Activated T-helper 17 cell treated with anti-CD3 and anti-CD28 coated beads, Interleukin-2, amount 50 U/mL, for 72 hours (primary cell): ENCODE measurements at regions not wholly inside any gene's neighbourhood (a gene's known extent, or its start where the extent isn't known, plus 50 kb on each side); places are given as distances from the start of the nearest gene placed in this dataset.
A peak's percentile ranks its signal among the peaks of the same experiment; 100 is the strongest.
"Not testable (repeated sequence)": the region's sequence is repeated elsewhere in the genome, so short reads cannot be mapped to it uniquely, and the experiment has no call there.

ENCODE experiments used
- ATAC-seq: fragments of 150-1000 bp; cut with Tn5 transposase; replicated peaks from 2 replicates; pipeline ENCODE4 v1.10.0; 2021; ENCODE audit warnings: mild to moderate bottlenecking, moderate library complexity
- H3K27ac Mint-ChIP-seq: one replicate; pipeline ENCODE4 v1.8.0; 2022; ENCODE audit warnings: mixed read lengths
- H3K27me3 Mint-ChIP-seq: one replicate; pipeline ENCODE4 v1.8.0; 2022; ENCODE audit warnings: mixed read lengths
- H3K36me3 Mint-ChIP-seq: one replicate; pipeline ENCODE4 v1.8.0; 2022; ENCODE audit warnings: low read depth, mild to moderate bottlenecking, mixed read lengths
- H3K4me1 Mint-ChIP-seq: one replicate; pipeline ENCODE4 v1.8.0; 2022; ENCODE audit warnings: mixed read lengths
- H3K4me3 Mint-ChIP-seq: one replicate; pipeline ENCODE4 v1.8.0; 2022; ENCODE audit warnings: mild to moderate bottlenecking, mixed read lengths
- H3K9me3 Mint-ChIP-seq: one replicate; pipeline ENCODE4 v1.8.0; 2022; ENCODE audit warnings: mixed read lengths

DNA sequence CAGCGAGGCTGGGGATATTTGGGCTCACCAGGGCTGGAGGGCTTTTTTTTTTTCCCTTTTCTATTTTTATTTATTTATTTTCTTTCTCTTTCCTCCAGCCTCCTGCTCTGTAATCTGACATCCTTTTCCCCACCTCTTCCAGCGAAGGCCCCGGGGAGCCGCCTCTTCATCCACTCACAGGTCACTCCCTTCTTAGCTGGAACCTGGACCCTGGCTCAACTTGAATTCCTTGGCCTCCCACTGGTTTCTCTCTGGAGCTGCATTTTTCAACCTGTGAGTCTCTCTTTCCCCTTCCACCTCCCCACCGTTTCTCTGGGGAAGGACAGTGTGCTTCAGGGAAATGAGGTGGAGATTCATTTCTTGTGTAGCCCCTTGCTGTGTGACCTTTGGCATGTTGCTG is 82.0 kb downstream of the MRM1 start:
- Mint-ChIP-seq H3K4me3 (no peak overlapping the region), H3K4me1 (no peaks in the 10 kb centered on the region), H3K27ac (no peak overlapping the region), H3K27me3 (no peaks in the 10 kb centered on the region), H3K9me3 (no peaks in the 10 kb centered on the region), H3K36me3 (no peaks in the 10 kb centered on the region)
- ATAC-seq: no peak

DNA sequence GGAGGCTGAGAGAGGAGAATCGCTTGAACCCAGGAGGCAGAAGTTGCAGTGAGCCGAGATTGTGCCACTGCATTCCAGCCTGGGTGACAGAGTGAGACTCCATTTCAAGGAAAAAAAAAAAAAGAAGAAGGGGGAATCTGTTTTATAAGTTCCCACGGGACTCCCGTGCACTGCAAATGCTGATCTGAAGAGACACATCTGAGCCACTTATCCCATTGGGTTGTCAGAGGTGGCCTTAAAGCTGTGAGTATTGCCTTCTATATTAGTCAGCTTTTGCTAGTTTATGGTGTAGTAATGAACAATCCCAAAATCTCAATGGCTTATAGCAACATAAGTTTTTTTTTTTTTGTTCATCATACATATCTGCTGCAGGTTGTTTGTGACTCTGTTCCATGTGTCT is 82.8 kb downstream of the MRM1 start:
- Mint-ChIP-seq H3K27me3 (no peaks in the 10 kb centered on the region), H3K9me3 (no peaks in the 10 kb centered on the region), H3K4me3 (no peak overlapping the region), H3K27ac (no peak overlapping the region), H3K4me1 (no peaks in the 10 kb centered on the region), H3K36me3 (no peaks in the 10 kb centered on the region)
- no peak for ATAC-seq

DNA sequence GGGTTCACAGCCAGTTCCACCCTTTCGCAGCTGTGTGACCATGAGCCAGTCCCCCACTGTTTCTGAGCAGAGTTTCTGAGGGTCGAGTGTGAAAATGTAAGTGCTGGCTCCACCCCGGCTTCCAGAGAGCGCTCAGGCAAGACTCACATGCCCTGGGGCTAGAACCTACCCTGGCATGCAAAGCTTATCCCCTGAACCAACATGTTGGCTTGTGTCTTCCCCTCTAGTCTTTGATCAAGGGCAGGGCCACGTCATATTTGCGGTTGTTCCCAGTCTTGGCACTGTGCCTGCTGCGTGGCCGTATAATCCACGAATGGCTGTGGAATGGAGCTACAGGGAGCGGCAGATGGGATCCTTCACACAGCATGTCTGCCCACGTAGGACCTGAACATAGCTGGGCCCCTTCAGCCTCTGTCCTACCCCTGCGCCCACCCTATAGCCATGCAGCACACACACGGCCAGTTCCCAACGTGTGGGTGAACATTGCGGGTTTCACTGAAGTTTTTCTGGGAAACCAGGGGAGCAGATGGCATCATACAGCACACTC is 84.8 kb downstream of the MRM1 start:
- peak overlapping the region; percentile 3 for H3K27ac Mint-ChIP-seq
- ATAC-seq: no peak
- H3K27me3 Mint-ChIP-seq: peaks cover 6% of the 10 kb centered on the region
- no peaks in the 10 kb centered on the region for H3K9me3 Mint-ChIP-seq
- no peaks in the 10 kb centered on the region for H3K4me1 Mint-ChIP-seq
- no peak overlapping the region for H3K4me3 Mint-ChIP-seq
- no peaks in the 10 kb centered on the region for H3K36me3 Mint-ChIP-seq

DNA sequence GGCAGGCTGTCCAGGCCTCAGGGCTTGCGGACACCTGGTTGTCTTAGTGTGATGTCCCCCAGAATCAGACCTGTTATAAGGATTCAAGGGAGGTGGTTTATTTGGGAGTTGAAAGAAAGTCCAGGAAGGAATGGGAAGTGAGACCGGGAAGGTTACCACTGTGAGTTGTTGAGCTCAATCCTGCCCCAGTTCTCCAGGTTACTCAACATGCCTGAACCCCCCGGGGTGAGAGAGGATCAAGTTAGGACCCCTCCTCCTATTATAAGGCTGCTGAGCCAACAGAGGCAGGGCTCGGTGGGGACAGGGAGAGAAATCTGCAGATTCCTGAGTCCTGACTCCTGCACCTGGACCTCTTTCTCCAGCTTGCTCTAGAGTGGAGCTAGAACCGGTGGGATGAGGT is 86.4 kb downstream of the MRM1 start:
- no peak for ATAC-seq

DNA sequence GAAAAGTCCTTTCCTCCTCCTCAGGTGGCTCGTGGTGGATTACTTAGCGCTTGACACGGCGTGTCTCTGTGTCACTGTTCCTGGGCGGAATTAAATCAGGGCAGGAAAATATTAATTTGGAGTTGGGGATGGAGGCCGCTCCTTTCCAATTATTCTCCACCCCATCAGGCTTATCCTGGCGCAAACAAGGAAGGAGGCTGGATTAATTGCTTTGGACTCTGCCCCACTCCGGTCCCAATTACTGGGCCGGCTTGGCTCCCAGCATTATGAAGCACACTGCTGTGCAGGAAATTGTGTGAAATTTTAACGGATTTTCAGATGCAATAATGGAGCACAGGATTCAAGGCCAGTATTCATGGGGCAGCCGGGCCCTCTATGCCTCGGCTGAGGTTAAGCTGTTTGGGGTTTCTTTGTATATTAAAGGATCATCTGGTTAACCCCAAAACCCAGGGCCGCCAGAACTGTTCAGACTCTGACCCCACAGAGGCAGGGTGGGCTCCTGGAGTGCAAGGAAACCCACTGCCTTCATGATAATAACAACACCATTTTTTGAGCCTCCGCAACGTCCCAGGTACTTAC is 87.8 kb downstream of the MRM1 start:
- H3K27me3 Mint-ChIP-seq: peaks cover 6% of the 10 kb centered on the region
- H3K9me3 Mint-ChIP-seq: no peaks in the 10 kb centered on the region
- ATAC-seq: no peak
- no peak overlapping the region for H3K27ac Mint-ChIP-seq
- no peaks in the 10 kb centered on the region for H3K4me1 Mint-ChIP-seq
- no peaks in the 10 kb centered on the region for H3K36me3 Mint-ChIP-seq
- no peak overlapping the region for H3K4me3 Mint-ChIP-seq

More for the DNA sequence above, 86.4 kb downstream of the MRM1 start:
- Mint-ChIP-seq H3K27ac (no peak overlapping the region), H3K9me3 (no peaks in the 10 kb centered on the region), H3K4me3 (no peak overlapping the region), H3K36me3 (no peaks in the 10 kb centered on the region), H3K4me1 (no peaks in the 10 kb centered on the region), H3K27me3 (peaks cover 6% of the 10 kb centered on the region)

DNA sequence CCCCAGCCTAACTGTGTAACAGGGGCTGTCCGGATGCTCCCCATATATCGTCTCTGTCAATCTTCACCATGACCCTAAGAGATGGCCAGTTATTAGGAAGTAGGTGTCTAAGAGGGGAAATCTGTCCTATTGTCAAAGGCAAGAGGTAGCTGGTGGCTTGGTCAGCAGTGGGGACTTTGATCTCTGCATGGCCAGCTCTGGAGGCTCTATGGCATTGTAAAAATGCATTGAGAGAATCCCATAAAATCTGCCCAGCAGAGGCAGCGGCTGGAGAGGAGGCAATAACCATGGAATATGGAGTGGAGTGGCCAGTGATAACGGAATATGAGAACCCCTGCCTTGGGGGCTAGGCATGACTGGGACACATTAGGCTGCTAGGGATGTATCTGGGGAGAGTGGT is 88.8 kb downstream of the MRM1 start:
- no peaks in the 10 kb centered on the region for H3K4me1 Mint-ChIP-seq
- no peaks in the 10 kb centered on the region for H3K36me3 Mint-ChIP-seq
- H3K4me3 Mint-ChIP-seq: no peak overlapping the region
- peaks cover 6% of the 10 kb centered on the region for H3K27me3 Mint-ChIP-seq
- ATAC-seq: no peak
- no peaks in the 10 kb centered on the region for H3K9me3 Mint-ChIP-seq
- H3K27ac Mint-ChIP-seq: no peak overlapping the region

DNA sequence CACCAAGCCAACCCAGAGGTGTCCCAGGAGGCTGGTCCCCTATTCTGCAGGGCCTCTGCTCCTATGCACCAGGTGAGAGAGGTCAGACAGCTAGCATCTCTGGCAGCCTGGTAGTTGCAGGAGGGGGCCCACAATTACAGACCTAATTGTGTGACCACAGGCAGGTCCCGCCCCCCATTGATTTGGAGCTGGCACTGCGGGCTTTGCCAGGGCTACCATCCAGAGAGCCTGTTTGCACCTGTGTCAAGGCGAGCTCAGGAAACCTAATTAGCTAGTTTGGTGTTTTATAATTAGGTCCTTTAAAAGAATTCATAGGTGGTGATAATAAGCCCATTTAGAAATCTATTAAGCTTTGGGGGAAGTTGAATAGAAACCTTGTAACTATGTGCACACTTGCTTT is 90.2 kb downstream of the MRM1 start:
- no peak overlapping the region for H3K27ac Mint-ChIP-seq
- peaks cover 8% of the 10 kb centered on the region for H3K27me3 Mint-ChIP-seq
- H3K4me3 Mint-ChIP-seq: no peak overlapping the region
- no peaks in the 10 kb centered on the region for H3K9me3 Mint-ChIP-seq
- ATAC-seq: no peak
- H3K4me1 Mint-ChIP-seq: no peaks in the 10 kb centered on the region
- H3K36me3 Mint-ChIP-seq: no peaks in the 10 kb centered on the region

DNA sequence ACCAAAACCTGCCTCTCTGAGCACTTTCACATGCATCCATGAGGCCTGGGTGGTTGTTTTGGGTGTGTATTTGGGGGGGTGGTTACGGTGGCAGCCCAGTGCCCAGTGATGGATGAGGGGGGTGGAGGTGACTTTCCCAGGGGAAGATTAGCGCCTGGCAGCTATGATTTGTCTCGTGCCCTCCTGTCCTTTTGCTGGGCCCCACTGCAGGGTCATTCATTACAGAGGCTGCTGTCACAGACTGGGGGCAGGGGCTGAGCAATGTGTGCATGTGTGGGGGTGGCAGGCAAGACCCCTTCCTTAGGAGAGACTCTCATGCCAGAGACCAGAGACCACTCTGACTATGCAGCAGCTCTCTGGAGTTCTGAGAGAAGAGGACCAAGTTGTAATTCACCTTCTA is 93.7 kb downstream of the MRM1 start:
- no peaks in the 10 kb centered on the region for H3K4me1 Mint-ChIP-seq
- H3K27me3 Mint-ChIP-seq: peaks cover 22% of the 10 kb centered on the region
- no peaks in the 10 kb centered on the region for H3K36me3 Mint-ChIP-seq
- no peak overlapping the region for H3K27ac Mint-ChIP-seq
- H3K4me3 Mint-ChIP-seq: no peak overlapping the region
- no peaks in the 10 kb centered on the region for H3K9me3 Mint-ChIP-seq
- ATAC-seq: no peak

DNA sequence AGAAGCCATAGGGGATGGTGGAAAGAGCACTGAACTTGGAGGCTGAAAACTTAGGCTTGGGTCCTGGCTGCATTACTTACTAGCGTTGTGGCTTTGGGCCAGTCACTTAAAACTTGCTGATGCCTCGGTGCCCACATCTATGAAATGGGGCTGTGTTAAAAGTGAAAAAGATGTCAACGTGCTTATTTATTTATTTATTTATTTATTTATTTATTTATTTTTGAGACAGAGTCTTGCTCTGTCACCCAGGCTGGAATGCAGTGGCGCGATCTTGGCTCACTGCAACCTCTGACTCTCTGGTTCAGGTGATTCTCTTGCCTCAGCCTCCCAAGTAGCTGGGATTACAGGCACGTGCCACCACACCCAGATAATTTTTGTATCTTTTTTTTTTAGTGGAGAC is 94.3 kb downstream of the MRM1 start:
- H3K27me3 Mint-ChIP-seq: peaks cover 18% of the 10 kb centered on the region
- not testable (repeated sequence) for ATAC-seq, H3K27ac Mint-ChIP-seq

DNA sequence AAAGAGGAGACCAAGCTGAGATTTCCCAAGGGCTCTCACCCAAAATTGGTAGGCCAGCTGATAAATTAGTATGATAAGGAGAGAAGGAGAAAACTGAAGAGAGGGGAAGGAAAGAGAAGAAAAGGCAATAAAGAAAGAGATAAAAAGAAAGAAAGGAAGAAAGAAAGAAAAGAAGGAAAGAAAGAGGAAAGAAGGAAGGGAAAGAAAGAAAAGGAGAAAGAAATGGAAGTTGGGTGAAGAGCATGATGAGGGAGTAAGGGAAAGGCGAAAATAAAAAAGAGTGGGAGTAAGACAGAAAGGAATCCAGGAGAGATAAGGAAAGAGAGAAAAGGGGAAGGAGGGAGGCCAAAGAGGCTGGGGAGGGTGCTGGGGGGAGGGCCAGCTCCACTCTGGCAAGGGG is 95.4 kb downstream of the MRM1 start:
- H3K4me1 Mint-ChIP-seq: no peaks in the 10 kb centered on the region
- no peaks in the 10 kb centered on the region for H3K9me3 Mint-ChIP-seq
- H3K27me3 Mint-ChIP-seq: peaks cover 26% of the 10 kb centered on the region
- H3K4me3 Mint-ChIP-seq: no peak overlapping the region
- no peak for ATAC-seq
- H3K27ac Mint-ChIP-seq: no peak overlapping the region
- H3K36me3 Mint-ChIP-seq: no peaks in the 10 kb centered on the region

More for the DNA sequence above, 94.3 kb downstream of the MRM1 start:
- H3K4me1 Mint-ChIP-seq, H3K9me3 Mint-ChIP-seq, H3K36me3 Mint-ChIP-seq, H3K4me3 Mint-ChIP-seq: not testable (repeated sequence)

DNA sequence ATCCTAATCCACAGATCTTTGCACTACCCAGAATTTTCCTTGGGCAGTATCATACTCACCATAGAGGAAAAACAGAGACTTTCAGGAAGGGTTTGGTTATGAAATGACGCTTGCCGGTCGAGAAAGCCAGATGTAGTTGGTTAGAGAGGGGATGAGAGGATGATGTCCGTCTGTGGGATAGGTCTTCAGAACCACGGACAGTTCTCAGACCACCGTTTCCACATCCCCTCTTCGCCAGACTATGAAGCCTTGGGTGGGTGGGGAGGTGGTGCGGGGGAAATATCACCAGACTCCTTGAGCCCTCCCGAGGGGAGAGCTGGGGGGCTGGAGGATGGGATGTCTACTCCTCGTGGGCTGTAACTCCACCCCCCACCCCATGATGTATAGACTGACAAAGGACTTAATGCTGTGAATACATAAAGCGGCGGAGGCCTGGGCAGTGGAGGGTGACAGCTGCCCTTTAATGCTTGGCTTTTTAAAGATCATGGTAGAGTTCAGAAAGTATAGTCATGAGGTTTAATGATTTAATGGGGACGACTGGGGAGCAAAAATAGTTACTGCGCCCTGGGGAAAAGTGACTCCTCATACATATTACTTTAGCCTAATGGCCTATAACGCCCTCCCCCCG is 96.6 kb downstream of the MRM1 start:
- Mint-ChIP-seq H3K4me1 (no peaks in the 10 kb centered on the region), H3K4me3 (no peak overlapping the region), H3K27me3 (peaks cover 31% of the 10 kb centered on the region), H3K27ac (no peak overlapping the region), H3K36me3 (no peaks in the 10 kb centered on the region), H3K9me3 (no peaks in the 10 kb centered on the region)
- no peak for ATAC-seq

DNA sequence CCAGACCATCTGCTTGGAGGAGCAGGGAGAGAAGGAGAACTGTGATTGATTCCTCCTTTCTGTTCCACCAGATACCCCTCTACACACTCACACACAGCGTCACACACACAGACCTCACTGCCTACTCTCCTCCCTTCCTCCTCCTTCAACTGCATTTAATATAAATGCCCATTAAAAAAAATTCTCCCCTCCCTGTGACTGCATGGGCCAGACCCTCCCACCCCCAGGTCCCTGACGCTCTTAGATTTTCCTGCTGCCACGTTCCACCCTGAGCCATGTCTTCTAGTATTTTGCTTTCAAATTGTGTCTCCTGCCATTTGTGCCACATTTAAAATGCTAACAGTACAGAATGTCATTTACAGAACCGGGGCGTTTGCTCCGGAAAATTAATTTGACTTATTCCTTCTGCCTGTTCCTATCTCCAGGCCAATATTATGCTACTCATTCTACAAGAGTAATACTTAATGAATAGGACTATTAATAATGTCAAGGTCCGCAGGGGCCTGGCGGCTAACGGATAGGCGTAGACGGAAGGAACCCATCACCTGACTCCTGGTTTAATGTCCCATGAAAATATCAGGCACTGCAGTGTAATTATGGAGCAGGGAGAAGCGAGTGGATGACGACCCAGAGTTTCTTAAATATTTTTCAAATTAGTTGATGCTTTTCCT is 100.2 kb downstream of the MRM1 start:
- no peak overlapping the region for H3K27ac Mint-ChIP-seq
- no peak overlapping the region for H3K4me3 Mint-ChIP-seq
- no peak for ATAC-seq
- no peaks in the 10 kb centered on the region for H3K9me3 Mint-ChIP-seq
- peaks cover 43% of the 10 kb centered on the region for H3K27me3 Mint-ChIP-seq
- no peaks in the 10 kb centered on the region for H3K36me3 Mint-ChIP-seq
- H3K4me1 Mint-ChIP-seq: no peaks in the 10 kb centered on the region

DNA sequence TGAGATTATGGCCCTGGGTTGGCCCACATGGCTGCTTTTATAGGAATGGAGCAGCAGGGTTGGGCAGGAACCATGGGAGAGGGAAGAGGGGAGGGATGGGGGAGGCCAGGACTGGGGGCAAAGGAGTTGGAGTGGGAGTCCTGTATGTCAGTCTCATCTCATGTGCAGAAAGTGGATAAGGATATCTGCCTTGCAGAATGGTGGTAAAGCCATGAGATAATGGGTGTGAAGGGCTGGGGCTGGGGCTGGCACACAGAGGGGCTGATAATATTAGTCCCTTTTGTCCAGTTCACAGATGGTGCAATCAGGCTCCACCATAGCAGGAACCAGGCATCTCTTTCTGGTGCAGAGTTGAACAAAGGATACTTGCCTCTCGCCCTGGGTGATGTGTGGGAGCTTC is 101.3 kb downstream of the MRM1 start:
- Mint-ChIP-seq H3K9me3 (no peaks in the 10 kb centered on the region), H3K27me3 (peaks cover 36% of the 10 kb centered on the region), H3K36me3 (no peaks in the 10 kb centered on the region), H3K4me3 (no peak overlapping the region), H3K27ac (no peak overlapping the region), H3K4me1 (no peaks in the 10 kb centered on the region)
- ATAC-seq: no peak

DNA sequence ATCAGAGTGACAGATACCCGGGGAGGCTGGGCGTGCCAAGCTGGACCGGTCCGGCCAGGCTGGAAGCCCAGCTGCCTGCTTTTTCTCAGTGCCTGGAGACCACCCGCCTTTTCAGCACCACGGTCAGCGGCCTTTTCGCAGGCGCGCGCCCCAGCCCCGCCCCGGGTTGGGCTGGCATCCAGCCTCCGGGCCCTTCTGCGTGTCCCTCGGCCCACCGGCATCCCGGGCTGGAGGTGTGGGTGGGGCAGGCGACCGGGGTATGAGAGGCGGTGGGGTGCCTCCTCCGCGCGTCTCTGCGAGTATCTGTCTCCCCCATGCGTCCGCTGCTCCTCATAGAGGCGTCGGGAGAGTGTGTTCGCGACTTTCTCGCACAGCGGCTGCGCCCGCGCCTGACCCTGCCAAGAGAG is 102.5 kb downstream of the MRM1 start:
- no peak overlapping the region for H3K4me3 Mint-ChIP-seq
- H3K9me3 Mint-ChIP-seq: no peaks in the 10 kb centered on the region
- peaks cover 28% of the 10 kb centered on the region for H3K27me3 Mint-ChIP-seq

DNA sequence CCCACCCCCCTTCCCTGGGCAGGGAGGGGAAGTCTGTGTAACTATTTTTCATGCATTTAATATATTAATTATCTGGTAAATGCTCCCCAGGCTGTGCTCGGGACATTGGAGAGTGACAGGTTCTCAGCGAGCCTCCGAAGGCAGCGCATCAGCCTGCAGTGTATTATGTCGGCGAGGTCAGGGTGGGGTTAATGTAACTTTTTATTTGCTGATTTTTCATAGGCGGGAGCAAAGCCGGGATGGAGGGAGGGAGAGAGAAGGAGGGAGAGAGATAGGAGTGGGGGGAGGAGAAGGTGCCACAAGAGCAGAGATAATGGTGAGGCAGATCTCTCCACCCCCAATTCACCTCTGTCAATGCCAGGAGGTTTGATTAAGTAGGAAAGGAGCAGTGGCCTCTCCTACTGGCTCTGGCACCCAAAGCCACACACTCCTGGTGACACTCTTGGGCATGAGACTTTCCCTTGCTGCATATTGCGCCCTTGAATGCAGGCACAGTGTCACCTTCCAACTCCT is 104.0 kb downstream of the MRM1 start:
- H3K27me3 Mint-ChIP-seq: peaks cover 28% of the 10 kb centered on the region
- no peaks in the 10 kb centered on the region for H3K9me3 Mint-ChIP-seq
- no peaks in the 10 kb centered on the region for H3K4me1 Mint-ChIP-seq
- no peaks in the 10 kb centered on the region for H3K36me3 Mint-ChIP-seq
- ATAC-seq: no peak
- no peak overlapping the region for H3K27ac Mint-ChIP-seq
- H3K4me3 Mint-ChIP-seq: no peak overlapping the region

More for the DNA sequence above, 102.5 kb downstream of the MRM1 start:
- Mint-ChIP-seq H3K27ac (no peak overlapping the region), H3K36me3 (no peaks in the 10 kb centered on the region), H3K4me1 (no peaks in the 10 kb centered on the region)
- peak; percentile 62 for ATAC-seq
